ENCODE measurements at regions not wholly inside any gene's neighbourhood (a gene's known extent, or its start where the extent isn't known, plus 50 kb on each side); places are given as distances from the start of the nearest gene placed in this dataset.

DNA sequence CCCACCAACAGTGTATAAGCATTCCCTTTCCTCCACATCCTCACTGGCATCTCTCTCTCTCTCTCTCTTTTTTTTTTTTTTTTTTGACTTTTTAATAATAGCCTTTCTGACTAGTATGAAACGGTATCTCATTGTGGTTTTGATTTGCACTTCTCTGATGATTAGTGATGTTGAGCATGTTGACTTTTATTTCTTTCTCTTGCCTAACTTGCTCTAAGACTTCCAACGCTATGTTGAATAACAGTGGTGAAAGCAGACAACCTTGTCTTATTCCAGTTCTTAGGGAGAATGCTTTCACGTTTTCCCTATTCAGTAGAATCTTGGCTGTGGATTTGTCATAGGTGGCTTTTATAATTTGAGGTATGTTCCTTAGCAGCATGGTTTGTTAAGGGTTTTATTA, 249.4 kb upstream of the MDFIC2 start:
- TF ChIP-seq ISL1 (CRISPR knock-in tag; IDR thresholded peaks at IDR 0.05) (no peak), TSHZ2 (CRISPR knock-in tag; IDR thresholded peaks at IDR 0.05) (no peak), PATZ1 (CRISPR knock-in tag; IDR thresholded peaks at IDR 0.05; ENCODE audit: borderline replicate concordance) (no peak), CSRNP3 (CRISPR knock-in tag; IDR thresholded peaks at IDR 0.05) (no peak), ZNF70 (CRISPR knock-in tag; IDR thresholded peaks at IDR 0.05) (no peak)
